ENCODE measurements at regions not wholly inside any gene's neighbourhood (a gene's known extent, or its start where the extent isn't known, plus 50 kb on each side); places are given as distances from the start of the nearest gene placed in this dataset.

- no peak for TF ChIP-seq ZBTB11 (CRISPR knock-in tag; IDR thresholded peaks at IDR 0.05)
- TF ChIP-seq SMAD1 (IDR thresholded peaks at IDR 0.05; ENCODE audit: low read depth, partially characterized antibody): no peak
These were observed 304.7 kb upstream of the CLINT1 start (continued) for GRCh38 chr5:158163451-158164295.

- ChIA-PET RAD21 (ENCODE audit: unreplicated experiment) (interaction anchor here (1.0 to 1.9 kb wide), 2 partner anchors 12 to 970 kb away, joined by 4 to 6 read pairs; no protein-coding TSS in a partner anchor), POLR2A (interaction anchor here (0.6 kb wide), 1 partner anchor 1088 kb away, joined by 3 read pairs; no protein-coding TSS in a partner anchor), CTCF (interaction anchor here (0.6 to 1.8 kb wide), 5 partner anchors 12 to 533 kb away, joined by 3 to 6 read pairs (median 4); no protein-coding TSS in a partner anchor), SMC1A (ENCODE audit: uncharacterized antibody, unreplicated experiment) (interaction anchor here (1.1 to 2.2 kb wide), 5 partner anchors 9 to 533 kb away, joined by 3 to 6 read pairs (median 4); no protein-coding TSS in a partner anchor)
- Histone ChIP-seq H3K9ac (ENCODE audit: control insufficient read depth, insufficient read depth, low read length) (no peak overlapping the region), H2AFZ (ENCODE audit: control insufficient read depth, low read depth, low read length) (no peak overlapping the region), H4K20me1 (ENCODE audit: control insufficient read depth, insufficient read depth) (no peaks in the 10 kb centered on the region), H3K4me2 (ENCODE audit: control insufficient read depth, insufficient read depth) (no peak overlapping the region), H3K4me1 (ENCODE audit: control insufficient read depth, insufficient read depth, low read length) (no peaks in the 10 kb centered on the region), H3K4me3 (no peak overlapping the region), H3K9me3 (replicated peaks; ENCODE audit: control insufficient read depth, insufficient read depth, low read length) (no peaks in the 10 kb centered on the region), H3K27me3 (replicated peaks in 1 of 2; ENCODE audit: control insufficient read depth in 2 of 2, insufficient read depth in 2 of 2, low read length in 1 of 2) (peaks cover 0 to 2% of the 10 kb centered on the region in 2 experiments; a peak in 2 of 4 replicates), H3K79me2 (ENCODE audit: control insufficient read depth, insufficient read depth, low read length) (no peaks in the 10 kb centered on the region), H3K36me3 (ENCODE audit: control insufficient read depth in 2 of 2, insufficient read depth in 2 of 2, low read length in 1 of 2) (no peaks in the 10 kb centered on the region; a peak in 1 of 4 replicates), H3K27ac (ENCODE audit: control insufficient read depth, insufficient read depth) (no peak overlapping the region)
- no TSS peak for BruUV-seq (replicated peaks)
- in situ Hi-C loops (cut with MboI) (loop anchor here (10.0 kb wide), 1 partner anchor 972 kb away; no protein-coding TSS in a partner anchor), intact Hi-C loops (cut with micrococcal nuclease; ENCODE audit: unreplicated experiment) (no loop called here)
- no peak for FAIRE-seq
- ATAC-seq: no peak
- 40% methylated on average over 11 of the region's 11 CpGs for WGBS (ENCODE audit: insufficient coverage, insufficient replicate concordance, low lambda C conversion rate, missing lambda C conversion rate)
- no peak for TF ChIP-seq E2F8 (IDR thresholded peaks at IDR 0.05; ENCODE audit: low read depth, partially characterized antibody)
- no peak for DNase-seq (ENCODE audit: low read depth, low spot score)
These were observed 303.6 kb upstream of the CLINT1 start for GRCh38 chr5:158162479-158163034.
